Esophagus mucosa (tissue), 1 donor: ENCODE measurements at regions not wholly inside any gene's neighbourhood (a gene's known extent, or its start where the extent isn't known, plus 50 kb on each side); places are given as distances from the start of the nearest gene placed in this dataset.
A peak's percentile ranks its signal among the peaks of the same experiment; 100 is the strongest.
"Not testable (repeated sequence)": the region's sequence is repeated elsewhere in the genome, so short reads cannot be mapped to it uniquely, and the experiment has no call there.

Experiments
- ATAC-seq: fragments of 200-7000 bp; cut with Tn5 transposase; one replicate; pipeline ENCODE4 v1.9.1; 2020
- donor health status: DM: yes; HTN: yes; CAD: no.

DNA sequence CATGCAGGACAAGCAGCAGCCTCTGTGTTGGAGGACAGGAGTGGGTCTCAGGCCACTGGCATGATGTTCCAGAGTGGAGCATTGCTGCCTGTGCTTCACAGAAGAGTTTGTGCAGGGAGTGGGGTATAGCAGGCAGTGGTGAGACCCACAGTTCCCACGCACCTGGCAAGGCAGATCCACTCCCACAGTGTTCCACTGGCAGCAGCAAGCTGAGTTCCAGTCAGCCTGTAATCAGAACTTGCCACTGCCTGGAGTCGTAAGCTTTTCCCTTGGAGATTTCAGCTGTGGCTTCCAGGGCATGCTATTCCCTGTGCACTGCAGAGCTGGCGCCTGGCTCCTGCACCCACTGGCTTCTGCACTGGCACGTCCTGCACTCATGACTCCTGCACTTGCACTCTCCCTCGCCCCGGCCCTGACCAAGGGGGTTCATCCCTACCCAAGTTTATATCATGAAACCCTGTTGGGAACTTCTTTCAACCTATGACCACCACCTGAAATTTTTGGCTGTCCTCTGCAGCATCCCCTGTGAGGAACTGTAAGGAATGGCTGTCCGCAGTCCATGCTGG, 1144.3 kb downstream of the RAPGEF2 start:
- no peak for ATAC-seq

- ATAC-seq = no peak
Observed at GRCh38 chr4:160251522-160252170, 1148.8 kb downstream of the RAPGEF2 start.

GRCh38 chr4:160257318-160257717, 1154.4 kb downstream of the RAPGEF2 start:
- no peak for ATAC-seq

DNA sequence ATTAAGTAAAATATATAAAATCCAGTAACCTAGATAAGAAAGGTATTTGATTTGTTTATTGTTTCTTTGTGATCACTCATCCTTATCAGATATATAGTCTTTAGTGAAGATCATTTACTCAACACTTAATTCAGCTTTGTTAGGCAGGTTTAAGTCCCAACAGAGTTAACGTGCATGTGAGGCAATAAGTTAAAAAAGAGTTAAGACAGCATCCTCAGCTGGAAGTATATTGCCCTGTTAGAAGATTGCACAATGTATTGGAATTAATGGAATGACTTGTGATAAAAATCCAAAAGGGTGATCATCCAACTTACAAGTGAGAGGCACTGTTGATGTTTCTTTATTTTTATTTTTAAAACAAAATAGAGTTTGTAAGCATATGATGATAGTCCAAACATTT, 1162.1 kb downstream of the RAPGEF2 start:
- no peak for ATAC-seq

DNA sequence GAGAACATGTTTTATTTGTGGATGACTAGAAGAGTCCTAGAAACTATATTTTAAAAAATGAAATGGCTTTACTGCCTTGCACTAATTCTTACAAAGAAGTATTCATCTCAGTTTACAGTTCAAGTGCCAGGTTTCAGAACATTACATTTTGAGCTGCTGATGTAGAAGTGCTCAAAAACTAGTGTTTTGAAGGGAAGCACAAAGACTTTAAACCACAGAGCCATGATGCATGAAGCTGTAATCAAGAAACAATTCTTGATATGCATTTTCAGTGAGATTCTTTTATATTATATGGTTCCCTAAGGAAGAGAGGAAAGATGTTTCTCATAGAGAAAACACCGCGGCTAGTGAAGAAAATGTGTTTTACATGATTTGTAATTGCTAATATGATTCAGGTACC, 1163.0 kb downstream of the RAPGEF2 start:
- no peak for ATAC-seq

DNA sequence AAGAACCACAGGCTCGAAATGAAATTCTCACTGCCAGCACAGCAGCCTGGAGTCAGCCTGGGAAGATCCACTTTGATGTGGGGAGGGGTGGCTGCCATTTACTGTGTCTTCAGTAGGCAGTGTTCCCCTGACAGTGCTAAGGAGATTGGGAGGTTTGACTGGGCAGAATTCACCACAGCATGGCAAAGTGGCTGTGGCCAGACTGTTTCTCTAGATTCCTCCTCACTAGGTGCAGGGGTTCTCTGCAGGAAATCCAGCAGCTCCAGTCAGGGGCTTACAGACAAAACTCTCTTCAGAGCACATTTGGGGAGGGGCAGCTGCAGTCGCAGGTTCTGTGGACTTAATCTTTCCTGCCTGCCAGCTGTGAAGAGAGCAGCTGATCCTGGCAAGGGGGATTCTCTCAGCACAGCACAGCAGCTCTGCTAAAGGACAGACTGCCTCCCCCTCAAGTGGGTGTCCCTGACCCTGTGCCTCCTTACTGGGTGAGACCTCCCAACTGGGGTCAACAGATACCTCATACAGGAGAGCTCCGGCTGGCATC, 1174.0 kb downstream of the RAPGEF2 start:
- ATAC-seq = no peak

- ATAC-seq = no peak
Observed at GRCh38 chr4:160283081-160283480, 1180.2 kb downstream of the RAPGEF2 start.

DNA sequence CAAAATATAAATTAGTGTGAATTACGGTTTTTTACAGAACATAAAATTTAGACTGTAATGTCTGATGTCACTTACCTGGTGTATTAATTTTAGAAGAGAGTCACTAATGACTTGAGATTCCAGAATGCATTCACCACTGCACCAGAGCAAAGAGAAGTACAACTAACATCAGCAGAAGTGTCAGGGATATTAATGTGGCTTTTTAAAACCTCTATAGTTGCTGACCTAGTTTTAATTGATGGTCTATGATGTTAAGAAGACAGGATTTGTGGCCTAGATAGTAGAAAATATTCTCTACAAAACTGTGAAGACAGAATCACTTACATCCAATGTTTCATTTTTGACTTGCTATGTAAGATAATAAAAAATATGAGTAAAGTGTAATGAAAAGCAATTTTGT, 1181.6 kb downstream of the RAPGEF2 start:
- ATAC-seq = no peak

- ATAC-seq = no peak
Observed at GRCh38 chr4:160286051-160286450, 1183.2 kb downstream of the RAPGEF2 start.

DNA sequence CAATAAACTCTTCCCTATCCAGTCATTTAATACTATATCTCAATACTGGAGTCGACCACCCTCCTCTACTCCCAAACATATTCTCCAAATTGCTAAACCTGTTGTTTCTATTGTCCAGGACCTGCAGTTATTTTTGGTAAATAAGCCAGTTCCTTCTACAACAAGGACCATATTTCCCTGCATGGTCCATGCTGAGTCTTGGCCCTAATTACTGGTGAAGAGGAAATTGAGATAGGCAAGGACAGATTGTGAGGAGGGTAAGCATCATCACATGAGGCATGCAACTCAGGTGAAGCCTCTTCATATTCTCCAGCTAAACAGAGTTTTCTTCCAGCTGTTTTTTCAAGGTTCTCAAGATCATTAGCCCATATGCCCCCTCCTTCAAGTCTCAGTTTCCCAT, 1193.6 kb downstream of the RAPGEF2 start:
- no peak for ATAC-seq

DNA sequence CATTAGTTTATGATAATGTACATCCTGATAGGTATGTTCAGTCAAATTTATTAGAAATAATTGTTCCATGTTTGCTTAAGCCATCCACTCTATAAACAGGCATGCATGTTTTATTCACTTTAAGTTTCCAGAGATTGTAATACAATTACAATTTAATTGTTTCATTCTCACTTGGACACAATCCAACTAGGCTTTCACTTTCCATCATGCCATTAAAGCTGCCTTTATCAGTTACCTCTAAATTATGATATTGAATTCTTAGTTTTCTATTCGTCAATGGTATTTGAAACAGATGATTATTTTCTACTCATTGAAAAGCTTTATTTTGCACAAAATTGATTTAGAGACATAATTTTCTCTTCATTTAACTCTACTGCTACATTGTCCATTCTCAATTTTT, 1196.3 kb downstream of the RAPGEF2 start:
- ATAC-seq = no peak

- no peak for ATAC-seq
Observed at GRCh38 chr4:160299608-160300007, 1196.7 kb downstream of the RAPGEF2 start.

DNA sequence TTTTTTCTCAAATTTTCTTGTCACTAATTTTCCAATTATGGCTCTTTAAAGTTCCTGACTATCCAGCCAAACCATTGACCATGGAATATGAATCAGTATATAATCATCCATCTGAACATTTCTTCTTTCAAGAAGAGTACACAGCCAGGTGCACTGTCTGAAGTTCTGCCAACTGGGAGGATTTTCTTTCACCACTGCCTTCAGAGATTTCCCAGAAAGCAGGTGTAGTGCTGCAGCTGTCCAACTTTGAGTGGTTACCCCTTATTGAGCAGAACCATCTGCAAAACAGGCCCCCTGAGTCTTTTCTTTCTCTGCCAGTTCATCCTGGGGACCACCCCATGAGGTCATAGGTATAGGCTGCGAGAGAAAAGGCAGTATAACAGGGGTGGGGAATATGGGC, 1213.2 kb downstream of the RAPGEF2 start:
- ATAC-seq = no peak

DNA sequence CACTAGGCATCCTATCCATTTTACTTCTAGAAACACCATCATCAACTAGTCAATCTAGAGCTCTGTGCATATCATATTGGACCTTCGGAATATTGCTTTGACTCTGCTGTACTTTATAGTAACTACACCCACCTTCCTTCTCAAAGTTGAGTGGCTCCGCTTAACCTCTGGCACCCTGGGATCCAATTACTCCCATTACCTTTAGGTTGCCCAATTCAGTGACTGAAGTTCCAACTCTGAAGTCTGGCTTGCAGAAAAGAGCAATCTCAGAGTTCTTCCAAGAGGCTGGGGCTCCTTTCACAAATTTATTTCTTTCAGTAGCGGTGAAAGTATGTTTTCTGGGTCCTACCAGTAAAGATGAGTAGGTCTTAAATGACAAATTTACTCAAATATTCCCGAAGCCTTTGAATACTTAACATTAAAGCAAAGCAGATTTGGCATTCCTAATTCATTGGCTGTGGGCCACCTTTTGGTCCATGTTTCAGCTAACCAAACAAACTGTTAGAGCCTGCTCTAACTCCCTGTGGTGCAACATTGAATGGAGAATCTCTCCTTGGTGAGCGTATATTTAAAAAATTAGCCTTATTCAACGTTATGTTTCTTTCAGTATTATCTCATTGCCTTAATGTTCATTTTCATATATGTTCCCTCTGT, 1215.8 kb downstream of the RAPGEF2 start:
- ATAC-seq = no peak

GRCh38 chr4:160319221-160319867, 1216.5 kb downstream of the RAPGEF2 start:
- peak; percentile 42 for ATAC-seq

- no peak for ATAC-seq
Observed at GRCh38 chr4:160319868-160320260, 1217.0 kb downstream of the RAPGEF2 start.

GRCh38 chr4:160326110-160326509, 1223.2 kb downstream of the RAPGEF2 start:
- ATAC-seq = no peak

DNA sequence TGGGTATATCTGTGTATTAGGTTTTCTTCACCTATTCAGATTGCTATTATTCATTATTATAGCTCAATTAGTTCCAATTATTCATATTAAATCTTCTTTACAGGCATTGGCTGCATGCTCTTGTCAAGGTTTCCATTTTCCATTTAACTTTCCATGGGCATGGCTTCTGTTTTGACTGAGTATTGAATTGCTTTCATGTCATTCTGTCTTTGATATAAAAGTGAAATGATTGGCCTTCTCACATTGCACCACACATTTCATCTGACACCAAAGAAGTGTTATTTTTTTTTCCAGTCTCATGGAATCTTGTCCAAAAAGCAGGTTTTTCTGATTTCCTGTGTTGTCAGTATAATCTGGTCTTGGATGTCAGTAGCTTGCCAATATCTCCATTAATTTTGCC, 1244.3 kb downstream of the RAPGEF2 start:
- ATAC-seq = no peak

GRCh38 chr4:160350944-160351343, 1248.1 kb downstream of the RAPGEF2 start:
- no peak for ATAC-seq

DNA sequence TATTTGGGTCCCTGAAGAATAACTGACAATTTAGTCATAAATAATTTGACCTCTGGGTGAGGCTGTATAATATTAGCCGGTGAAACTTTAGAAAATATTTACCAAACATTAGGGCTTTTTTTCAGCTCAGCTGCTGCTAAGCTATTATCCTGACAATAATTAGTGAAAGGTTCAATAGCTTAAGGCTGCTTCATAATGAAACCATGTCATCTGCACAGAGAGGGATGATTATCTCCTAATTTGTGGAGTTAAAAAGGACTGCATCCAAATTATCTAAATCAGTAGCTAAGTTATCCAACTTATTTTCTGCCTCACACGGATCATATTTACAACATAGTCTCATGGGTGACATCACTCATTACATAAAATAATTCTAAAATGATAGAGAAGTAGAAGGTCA, 1249.8 kb downstream of the RAPGEF2 start:
- ATAC-seq = no peak

DNA sequence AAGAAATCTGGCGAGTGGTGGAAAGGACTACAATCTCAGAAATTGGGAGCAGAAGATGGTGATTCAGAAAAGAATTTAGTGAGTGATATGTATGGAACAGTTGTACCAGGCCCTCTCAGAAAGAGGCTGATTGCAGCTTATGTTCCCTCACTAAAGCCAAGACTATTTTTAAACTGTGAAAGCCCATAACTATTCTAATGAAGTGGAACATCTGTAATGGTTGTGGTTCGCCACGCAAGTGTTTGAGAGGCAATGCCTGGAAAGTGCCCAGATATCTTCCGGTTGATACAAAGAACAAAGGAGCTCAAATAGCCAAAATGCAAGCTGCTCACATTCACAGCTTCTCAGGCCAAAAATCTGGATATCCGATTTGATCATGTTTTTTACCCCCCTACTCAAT, 1250.7 kb downstream of the RAPGEF2 start:
- ATAC-seq = no peak

DNA sequence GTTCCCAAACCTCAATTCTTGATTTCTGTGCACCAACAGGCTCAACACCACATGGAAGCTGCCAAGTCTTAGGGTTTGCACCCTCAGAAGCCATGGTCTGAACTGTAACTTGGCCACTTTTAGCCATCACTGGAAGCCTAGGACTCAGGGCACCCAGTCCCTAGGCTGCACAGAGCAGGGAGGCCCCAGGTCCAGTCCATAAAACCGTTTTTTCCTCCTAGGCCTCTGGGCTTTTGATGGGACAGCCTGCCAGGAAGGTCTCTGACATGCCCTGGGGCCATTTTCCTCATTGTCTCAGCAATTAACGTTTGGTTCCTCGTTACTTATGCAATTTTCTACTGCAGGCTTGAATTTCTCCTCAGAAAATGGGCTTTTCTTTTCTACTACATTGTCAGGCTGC, 1259.6 kb downstream of the RAPGEF2 start:
- no peak for ATAC-seq

GRCh38 chr4:160364217-160364616, 1261.3 kb downstream of the RAPGEF2 start:
- ATAC-seq = no peak

DNA sequence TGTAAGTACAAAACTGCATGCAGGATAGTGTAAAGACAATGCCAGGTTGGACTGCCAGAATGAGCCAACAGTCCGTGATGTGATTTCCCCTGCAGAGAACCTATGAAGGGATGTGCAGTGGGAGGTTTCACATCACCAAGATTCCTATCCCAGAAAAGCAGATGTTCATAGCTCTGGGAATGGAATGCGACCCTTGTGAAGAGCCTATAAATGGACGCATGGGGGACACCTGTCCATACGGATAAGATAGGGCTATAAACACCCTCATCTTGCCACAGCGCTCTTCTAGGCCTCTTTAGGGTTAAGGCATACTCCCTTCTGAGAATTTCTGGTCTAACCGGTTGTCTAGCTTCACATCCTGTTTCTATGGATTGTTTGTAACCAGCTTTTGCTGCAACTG, 1261.8 kb downstream of the RAPGEF2 start:
- not testable (repeated sequence) for ATAC-seq
